ENCODE measurements at regions not wholly inside any gene's neighbourhood (a gene's known extent, or its start where the extent isn't known, plus 50 kb on each side); places are given as distances from the start of the nearest gene placed in this dataset.

DNA sequence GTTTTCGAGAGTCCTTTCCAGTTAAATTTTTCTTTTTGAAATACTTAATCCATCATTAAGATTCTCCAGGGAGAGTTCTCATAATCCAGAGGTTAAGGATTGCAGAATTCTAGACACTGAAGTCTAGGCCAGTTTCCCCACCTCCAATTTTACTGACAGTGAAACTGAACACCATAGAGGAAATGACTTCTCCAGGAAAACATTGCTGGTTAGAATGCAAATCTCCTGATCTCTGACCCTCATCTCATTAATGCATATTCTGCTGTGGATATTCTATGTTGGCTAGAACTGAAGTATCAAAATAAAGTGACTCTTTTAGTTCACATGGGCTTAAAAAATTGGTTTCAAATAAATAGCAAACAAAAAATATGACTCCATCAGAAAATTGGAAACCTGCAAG is 105.8 kb upstream of the UGP2 start:
- Histone ChIP-seq H2AFZ (ENCODE audit: insufficient read depth, low read depth, low read length, poor library complexity, severe bottlenecking) (no peak overlapping the region), H3K79me2 (ENCODE audit: control insufficient read depth, insufficient read depth, low read length) (no peaks in the 10 kb centered on the region), H3K36me3 (replicated peaks in 1 of 2; ENCODE audit: control extremely low read depth in 1 of 2, control insufficient read depth in 1 of 2, extremely low read depth in 1 of 2, insufficient read depth in 2 of 2, low read length in 1 of 2) (no peaks in the 10 kb centered on the region), H3K9me3 (ENCODE audit: control extremely low read depth in 1 of 3, control insufficient read depth in 2 of 3, insufficient read depth in 1 of 3, low read length in 2 of 3) (no peaks in the 10 kb centered on the region), H3K27ac (ENCODE audit: low read length in 2 of 2) (no peak overlapping the region), H3K4me3 (ENCODE audit: control extremely low read depth in 1 of 5, extremely low read depth in 1 of 5, insufficient read depth in 1 of 5, low read depth in 2 of 5, low read length in 4 of 5) (no peak overlapping the region), H4K20me1 (ENCODE audit: control insufficient read depth, insufficient read depth, low read length, poor library complexity, severe bottlenecking) (no peaks in the 10 kb centered on the region), H3K9ac (ENCODE audit: low read length) (no peak overlapping the region), H3K4me1 (ENCODE audit: control insufficient read depth in 2 of 2, insufficient read depth in 2 of 2, low read length in 2 of 2) (no peaks in the 10 kb centered on the region), H3K27me3 (replicated peaks in 1 of 4; ENCODE audit: control extremely low read depth in 1 of 4, control insufficient read depth in 3 of 4, insufficient read depth in 4 of 4, low read length in 3 of 4) (no peaks in the 10 kb centered on the region), H3K4me2 (replicated peaks; ENCODE audit: low read depth, low read length, poor library complexity, severe bottlenecking) (no peak overlapping the region)
- POLR2A ChIA-PET: no interaction called here
- no peak overlapping the region for H3K4me3 Mint-ChIP-seq
- H3K27me3 Mint-ChIP-seq: no peaks in the 10 kb centered on the region
- no peak for ATAC-seq (ENCODE audit: low read depth)
- CTCF ChIA-PET: no interaction called here
- DNase-seq: no peak
- TF ChIP-seq EZH2 (IDR thresholded peaks at IDR 0.05; ENCODE audit: borderline replicate concordance, insufficient read depth, low read depth, low read length, poor library complexity, severe bottlenecking): no peak
- TF ChIP-seq, protein P1, sequence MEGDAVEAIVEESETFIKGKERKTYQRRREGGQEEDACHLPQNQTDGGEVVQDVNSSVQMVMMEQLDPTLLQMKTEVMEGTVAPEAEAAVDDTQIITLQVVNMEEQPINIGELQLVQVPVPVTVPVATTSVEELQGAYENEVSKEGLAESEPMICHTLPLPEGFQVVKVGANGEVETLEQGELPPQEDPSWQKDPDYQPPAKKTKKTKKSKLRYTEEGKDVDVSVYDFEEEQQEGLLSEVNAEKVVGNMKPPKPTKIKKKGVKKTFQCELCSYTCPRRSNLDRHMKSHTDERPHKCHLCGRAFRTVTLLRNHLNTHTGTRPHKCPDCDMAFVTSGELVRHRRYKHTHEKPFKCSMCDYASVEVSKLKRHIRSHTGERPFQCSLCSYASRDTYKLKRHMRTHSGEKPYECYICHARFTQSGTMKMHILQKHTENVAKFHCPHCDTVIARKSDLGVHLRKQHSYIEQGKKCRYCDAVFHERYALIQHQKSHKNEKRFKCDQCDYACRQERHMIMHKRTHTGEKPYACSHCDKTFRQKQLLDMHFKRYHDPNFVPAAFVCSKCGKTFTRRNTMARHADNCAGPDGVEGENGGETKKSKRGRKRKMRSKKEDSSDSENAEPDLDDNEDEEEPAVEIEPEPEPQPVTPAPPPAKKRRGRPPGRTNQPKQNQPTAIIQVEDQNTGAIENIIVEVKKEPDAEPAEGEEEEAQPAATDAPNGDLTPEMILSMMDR (IDR thresholded peaks at IDR 0.05): no peak
- H3K9me3 Mint-ChIP-seq (ENCODE audit: insufficient read depth): no peaks in the 10 kb centered on the region
- intact Hi-C loops (cut with micrococcal nuclease): no loop called here
- whole genome bisulfite sequencing (ENCODE audit: insufficient coverage): no CpG with 5 or more reads among the region's 1 CpG
- no peaks in the 10 kb centered on the region for H3K4me1 Mint-ChIP-seq
- H3K27ac Mint-ChIP-seq: no peak overlapping the region

DNA sequence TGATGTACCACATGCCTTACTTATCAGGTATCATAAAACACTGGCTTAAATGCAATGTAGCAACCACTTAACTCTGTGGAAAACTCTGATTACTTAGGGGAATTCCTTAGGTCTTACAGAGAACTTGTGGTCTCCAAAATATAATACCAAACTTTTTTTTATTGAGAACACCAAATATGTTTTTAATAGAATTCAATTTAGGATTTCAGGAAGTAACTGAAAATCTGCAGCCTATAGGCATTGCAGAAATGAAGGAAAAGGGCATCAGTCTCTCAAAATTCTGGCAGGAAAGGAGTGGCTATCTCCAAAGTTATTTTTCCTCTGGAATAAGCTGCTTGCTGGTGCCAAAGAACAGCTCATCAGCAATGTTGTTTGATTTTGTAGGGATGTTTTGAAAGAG is 105.3 kb upstream of the UGP2 start:
- no peak overlapping the region for H3K4me3 Mint-ChIP-seq
- no peak overlapping the region for H2AFZ ChIP-seq (ENCODE audit: insufficient read depth, low read depth, low read length, poor library complexity, severe bottlenecking)
- H3K4me1 Mint-ChIP-seq: no peaks in the 10 kb centered on the region
- H3K9me3 Mint-ChIP-seq (ENCODE audit: insufficient read depth): no peaks in the 10 kb centered on the region
- no peak overlapping the region for H3K4me3 ChIP-seq (ENCODE audit: control extremely low read depth in 1 of 5, extremely low read depth in 1 of 5, insufficient read depth in 1 of 5, low read depth in 2 of 5, low read length in 4 of 5)
- no peaks in the 10 kb centered on the region for H3K36me3 ChIP-seq (replicated peaks in 1 of 2; ENCODE audit: control extremely low read depth in 1 of 2, control insufficient read depth in 1 of 2, extremely low read depth in 1 of 2, insufficient read depth in 2 of 2, low read length in 1 of 2)
- ChIA-PET CTCF (no interaction called here), POLR2A (no interaction called here)
- intact Hi-C loops (cut with micrococcal nuclease): no loop called here
- H3K4me1 ChIP-seq (ENCODE audit: control insufficient read depth in 2 of 2, insufficient read depth in 2 of 2, low read length in 2 of 2): no peaks in the 10 kb centered on the region
- TF ChIP-seq, protein P1 (IDR thresholded peaks at IDR 0.05): no peak
- TF ChIP-seq EZH2 (IDR thresholded peaks at IDR 0.05; ENCODE audit: borderline replicate concordance, insufficient read depth, low read depth, low read length, poor library complexity, severe bottlenecking): no peak
- H3K9me3 ChIP-seq (ENCODE audit: control extremely low read depth in 1 of 3, control insufficient read depth in 2 of 3, insufficient read depth in 1 of 3, low read length in 2 of 3): no peaks in the 10 kb centered on the region
- H3K27me3 Mint-ChIP-seq: no peaks in the 10 kb centered on the region
- ATAC-seq (ENCODE audit: low read depth) (no peak), DNase-seq (no peak)
- no peak overlapping the region for H3K27ac ChIP-seq (ENCODE audit: low read length in 2 of 2)
- no peak overlapping the region for H3K27ac Mint-ChIP-seq
- H3K4me2 ChIP-seq (replicated peaks; ENCODE audit: low read depth, low read length, poor library complexity, severe bottlenecking): no peak overlapping the region
- no peaks in the 10 kb centered on the region for H4K20me1 ChIP-seq (ENCODE audit: control insufficient read depth, insufficient read depth, low read length, poor library complexity, severe bottlenecking)
- no peaks in the 10 kb centered on the region for H3K79me2 ChIP-seq (ENCODE audit: control insufficient read depth, insufficient read depth, low read length)
- no peaks in the 10 kb centered on the region for H3K27me3 ChIP-seq (replicated peaks in 1 of 4; ENCODE audit: control extremely low read depth in 1 of 4, control insufficient read depth in 3 of 4, insufficient read depth in 4 of 4, low read length in 3 of 4)
- no peak overlapping the region for H3K9ac ChIP-seq (ENCODE audit: low read length)

All from B cell (primary cell).